Activated CD4-positive, alpha-beta T cell treated with anti-CD3 and anti-CD28 coated beads, Interleukin-2, Interleukin-6, amounts not matched to agents 100 ng/mL and 50 ng/mL, durations not matched to agents 16 hours and 8 hours (primary cell): ENCODE measurements at regions not wholly inside any gene's neighbourhood (a gene's known extent, or its start where the extent isn't known, plus 50 kb on each side); places are given as distances from the start of the nearest gene placed in this dataset.
A peak's percentile ranks its signal among the peaks of the same experiment; 100 is the strongest.
"Not testable (repeated sequence)": the region's sequence is repeated elsewhere in the genome, so short reads cannot be mapped to it uniquely, and the experiment has no call there.

Experiments
- DNase-seq: peaks from one replicate; pipeline ENCODE4 v3.0.0-alpha.2; 2020

DNA sequence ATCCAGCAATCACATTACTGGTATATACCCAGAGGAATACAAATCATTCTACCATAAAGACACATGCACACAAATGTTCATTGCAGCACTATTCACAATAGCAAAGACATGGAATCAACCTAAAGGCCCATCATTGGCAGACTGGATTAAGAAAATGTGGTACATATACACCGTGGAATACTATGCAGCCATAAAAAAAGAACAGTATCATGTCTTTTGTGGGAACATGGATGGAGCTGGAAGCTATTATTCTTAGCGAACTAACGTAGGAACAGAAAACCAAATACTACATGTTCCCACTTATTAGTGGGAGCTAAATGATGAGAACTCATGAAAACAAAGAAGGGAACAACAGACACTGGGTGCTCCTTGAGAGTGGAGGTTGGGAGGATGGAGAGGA is 60.9 kb downstream of the PGRMC1 start:
- DNase-seq = not testable (repeated sequence)

DNA sequence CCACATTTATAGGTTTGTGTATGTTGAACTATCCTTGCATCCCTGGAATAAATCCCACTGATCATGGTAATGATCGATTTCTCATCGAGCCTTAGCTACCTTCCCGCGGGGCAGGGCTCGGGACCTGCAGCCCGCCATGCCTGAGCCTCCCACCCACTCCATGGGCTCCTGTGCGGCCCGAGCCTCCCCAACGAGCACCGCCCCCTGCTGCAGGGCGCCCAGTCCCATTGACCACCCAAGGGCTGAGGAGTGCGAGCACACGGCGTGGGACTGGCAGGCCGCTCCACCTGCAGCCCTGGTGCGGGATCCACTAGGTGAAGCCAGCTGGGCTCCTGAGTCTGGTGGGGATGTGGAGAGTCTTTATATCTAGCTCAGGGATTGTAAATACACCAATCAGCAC is 63.7 kb downstream of the PGRMC1 start:
- not testable (repeated sequence) for DNase-seq

DNA sequence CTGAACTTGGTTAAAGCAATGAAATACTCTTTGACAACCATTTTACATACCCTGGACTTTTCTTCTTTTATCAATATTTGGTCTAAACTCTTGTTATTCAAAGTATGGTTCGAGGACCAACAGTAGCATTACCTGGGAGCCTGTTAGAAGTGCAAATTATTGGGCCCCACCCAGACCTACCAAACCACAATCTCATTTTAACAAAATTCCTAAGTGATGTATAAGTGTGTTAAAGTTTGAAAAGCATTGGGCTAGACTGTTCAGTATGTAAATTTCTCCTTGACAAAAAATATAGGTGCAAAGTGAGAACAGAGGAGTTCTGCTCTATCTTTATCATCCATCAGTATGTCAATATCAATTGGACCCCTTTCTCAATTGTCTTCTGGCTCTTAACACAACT is 67.1 kb downstream of the PGRMC1 start:
- DNase-seq = no peak

DNA sequence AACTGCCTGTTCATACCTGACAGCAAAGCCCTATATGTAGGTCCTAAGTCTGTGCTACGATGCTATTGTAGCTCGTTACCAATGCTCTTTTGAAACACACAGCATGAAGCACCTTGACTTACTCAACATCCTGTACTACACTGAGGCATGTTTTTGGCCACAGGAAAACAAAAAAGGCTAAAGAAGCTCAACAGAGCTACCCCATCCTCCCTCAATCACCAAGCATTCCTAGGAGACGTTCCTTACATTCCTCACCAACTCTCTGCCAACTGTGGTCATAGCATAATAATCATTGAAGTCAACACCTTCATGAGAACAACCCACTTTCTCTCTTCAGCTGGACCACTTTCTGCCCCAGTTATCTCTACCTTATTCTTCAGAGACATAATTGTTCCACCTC is 73.7 kb upstream of the SLC25A43 start:
- no peak for DNase-seq

DNA sequence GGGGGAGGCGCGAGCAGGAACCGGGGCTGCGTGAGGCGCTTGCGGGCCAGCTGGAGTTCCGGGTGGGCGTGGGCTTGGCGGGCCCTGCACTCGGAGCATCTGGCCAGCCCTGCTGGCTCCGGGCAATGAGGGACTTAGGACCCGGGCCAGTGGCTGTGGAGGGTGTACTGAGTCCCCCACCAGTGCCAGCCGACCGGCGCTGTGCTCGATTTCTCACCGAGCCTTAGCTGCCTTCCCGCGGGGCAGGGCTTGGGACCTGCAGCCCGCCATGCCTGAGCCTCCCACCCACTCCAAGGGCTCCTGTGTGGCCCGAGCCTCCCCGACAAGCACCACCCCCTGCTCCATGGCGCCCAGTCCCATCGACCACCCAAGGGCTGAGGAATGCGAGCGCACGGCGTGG is 67.3 kb upstream of the SLC25A43 start:
- DNase-seq = not testable (repeated sequence)

DNA sequence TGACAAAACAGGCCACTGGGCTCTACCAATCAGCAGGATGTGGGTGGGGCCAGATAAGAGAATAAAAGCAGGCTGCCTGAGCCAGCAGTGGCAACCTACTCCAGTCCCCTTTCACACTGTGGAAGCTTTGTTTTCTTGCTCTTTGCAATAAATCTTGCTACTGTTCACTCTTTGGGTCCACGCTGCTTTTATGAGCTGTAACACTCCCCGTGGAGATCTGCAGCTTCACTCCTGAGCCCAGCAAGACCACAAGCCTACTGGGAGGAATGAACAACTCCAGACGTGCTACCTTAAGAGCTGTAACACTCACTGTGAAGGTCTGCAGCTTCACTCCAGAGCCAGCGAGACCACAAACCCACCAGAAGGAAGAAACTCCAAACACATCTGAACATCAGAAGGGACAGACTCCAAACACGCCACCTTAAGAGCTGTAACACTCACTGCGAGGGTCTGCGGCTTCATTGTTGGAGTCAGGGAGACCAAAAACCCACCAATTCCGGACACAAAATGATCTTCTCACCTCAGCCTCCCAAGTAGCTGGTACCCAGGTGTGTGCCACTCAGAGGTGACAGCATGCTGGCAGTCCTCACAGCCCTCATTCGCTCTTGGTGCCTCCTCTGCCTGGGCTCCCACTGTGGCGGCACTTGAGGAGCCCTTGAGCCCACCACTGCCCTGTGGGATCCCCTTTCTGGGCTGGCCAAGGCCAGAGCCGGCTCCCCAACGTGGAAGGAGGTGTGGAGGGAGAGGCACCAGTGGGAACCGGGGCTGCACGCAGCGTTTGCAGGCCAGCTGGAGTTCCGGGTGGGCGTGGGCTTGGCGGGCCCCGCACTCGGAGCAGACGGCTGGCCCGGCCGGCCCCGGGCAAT is 66.0 kb upstream of the SLC25A43 start:
- DNase-seq = not testable (repeated sequence)

DNA sequence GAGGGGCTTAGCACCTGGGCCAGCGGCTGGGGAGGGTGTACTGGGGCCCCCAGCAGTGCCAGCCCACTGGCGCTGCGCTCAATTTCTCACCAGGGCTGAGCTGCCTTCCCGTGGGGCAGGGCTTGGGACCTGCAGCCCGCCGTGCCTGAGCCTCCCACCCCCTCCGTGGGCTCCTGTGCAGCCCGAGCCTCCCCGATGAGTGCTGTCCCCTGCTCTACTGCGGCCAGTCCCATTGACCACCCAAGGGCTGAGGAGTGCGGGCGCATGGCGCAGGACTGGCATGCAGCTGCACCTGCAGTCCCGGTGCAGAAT is 65.5 kb upstream of the SLC25A43 start:
- not testable (repeated sequence) for DNase-seq

DNA sequence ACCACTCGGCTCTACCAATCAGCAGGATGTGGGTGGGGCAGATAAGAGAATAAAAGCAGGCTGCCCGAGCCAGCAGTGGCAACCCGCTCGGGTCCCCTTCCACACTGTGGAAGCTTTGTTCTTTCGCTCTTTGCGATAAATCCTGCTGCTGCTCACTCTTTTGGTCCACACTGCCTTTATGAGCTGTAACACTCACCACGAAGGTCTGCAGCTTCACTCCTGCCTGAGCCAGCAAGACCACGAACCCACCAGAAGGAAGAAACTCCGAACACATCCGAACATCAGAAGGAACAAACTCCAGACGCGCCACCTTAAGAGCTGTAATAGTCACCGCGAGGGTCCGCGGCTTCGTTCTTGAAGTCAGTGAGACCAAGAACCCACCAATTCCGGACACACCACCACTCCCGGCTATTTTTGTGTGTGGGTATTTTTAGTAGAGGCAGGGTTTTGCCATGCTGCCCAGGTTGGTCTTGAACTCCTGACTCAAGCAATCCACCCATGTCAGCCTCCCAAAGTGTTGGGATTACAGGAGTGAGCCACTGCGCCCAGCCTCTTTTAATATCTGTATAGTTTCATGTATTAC is 64.6 kb upstream of the SLC25A43 start:
- DNase-seq = not testable (repeated sequence)

DNA sequence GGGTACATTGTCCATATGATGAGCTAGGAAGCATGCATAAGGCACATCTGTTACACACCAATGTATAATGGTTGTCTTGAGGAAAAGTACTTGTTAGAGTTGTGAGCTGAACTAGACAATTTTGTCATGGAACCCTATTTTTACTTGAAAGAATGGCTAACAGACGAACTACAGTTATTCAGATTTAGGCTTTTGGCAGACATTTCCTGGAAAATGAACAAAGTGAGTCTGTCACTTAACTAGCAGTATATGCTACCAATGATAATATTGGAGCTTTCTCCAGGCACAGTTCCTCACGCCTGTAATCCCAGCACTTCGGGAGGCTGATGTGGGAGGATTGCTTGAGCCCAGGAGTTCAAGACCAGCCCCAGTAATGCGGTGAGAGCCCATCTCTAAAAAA is 61.9 kb upstream of the SLC25A43 start:
- no peak for DNase-seq

DNA sequence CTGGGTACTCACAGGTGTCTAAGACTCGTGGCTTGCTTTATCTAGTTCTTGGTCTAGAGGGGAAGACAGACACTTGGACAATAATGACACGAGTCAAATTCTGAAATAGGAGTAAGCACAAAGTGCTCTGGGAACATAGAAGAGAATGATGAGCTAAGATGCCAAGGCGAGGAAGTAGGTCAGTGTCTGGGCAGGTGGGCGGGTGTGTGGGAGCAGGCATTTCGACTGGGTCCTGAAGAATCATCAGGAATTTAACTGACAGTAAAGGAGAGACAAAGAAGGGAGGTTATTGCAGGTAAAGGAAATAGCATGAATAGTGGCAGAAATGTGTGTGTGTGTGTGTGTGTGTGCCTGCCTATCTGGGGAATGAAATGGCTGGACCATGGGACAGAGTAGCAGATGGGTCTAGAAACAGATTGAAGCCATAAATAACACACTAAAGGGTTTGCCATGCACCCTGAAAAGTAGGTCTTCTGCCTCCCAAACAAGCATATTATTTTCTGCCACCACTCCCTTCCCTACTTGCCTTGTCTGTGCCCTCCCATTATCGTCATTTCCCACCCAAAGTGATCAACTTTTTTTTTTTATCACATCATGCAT is 58.4 kb upstream of the SLC25A43 start:
- DNase-seq = no peak

DNA sequence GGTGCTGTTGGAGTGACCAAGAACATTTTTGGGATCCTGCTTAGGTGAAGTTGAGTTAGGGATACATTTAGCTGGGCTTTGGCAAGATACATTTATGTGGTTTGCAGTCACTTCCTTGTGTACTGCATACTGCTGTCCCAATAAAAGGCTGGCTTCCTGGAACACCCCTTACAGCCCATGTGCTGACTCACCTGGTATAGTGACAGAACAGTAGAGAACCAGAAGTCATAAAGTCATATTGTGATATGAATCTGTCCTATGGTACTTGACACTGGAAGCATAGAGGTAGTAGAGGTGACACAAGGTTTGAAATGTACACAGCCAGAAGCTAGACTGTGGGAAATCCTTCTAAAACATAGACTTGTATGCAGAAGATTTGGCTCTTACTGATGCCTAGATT is 55.3 kb upstream of the SLC25A43 start:
- peak; percentile 2 for DNase-seq
